K562 (cell line): ENCODE measurements at regions not wholly inside any gene's neighbourhood (a gene's known extent, or its start where the extent isn't known, plus 50 kb on each side); places are given as distances from the start of the nearest gene placed in this dataset.

ENCODE experiments used
- KDM1A ChIP-seq, 2 experiments: fragments of 450-650 bp; IDR thresholded peaks; 2 replicates each; pipeline ENCODE4 v1.6.1; 2016; ENCODE audit warnings: mild to moderate bottlenecking in 2 of 2

GRCh38 chr2:114389021-114389420 is 53.4 kb upstream of the DPP10 start (continued):
- no peak for TF ChIP-seq KDM1A (IDR thresholded peaks at IDR 0.05)
- TF ChIP-seq, all 486 proteins: peak for 0
